ENCODE measurements at regions not wholly inside any gene's neighbourhood (a gene's known extent, or its start where the extent isn't known, plus 50 kb on each side); places are given as distances from the start of the nearest gene placed in this dataset.

DNA sequence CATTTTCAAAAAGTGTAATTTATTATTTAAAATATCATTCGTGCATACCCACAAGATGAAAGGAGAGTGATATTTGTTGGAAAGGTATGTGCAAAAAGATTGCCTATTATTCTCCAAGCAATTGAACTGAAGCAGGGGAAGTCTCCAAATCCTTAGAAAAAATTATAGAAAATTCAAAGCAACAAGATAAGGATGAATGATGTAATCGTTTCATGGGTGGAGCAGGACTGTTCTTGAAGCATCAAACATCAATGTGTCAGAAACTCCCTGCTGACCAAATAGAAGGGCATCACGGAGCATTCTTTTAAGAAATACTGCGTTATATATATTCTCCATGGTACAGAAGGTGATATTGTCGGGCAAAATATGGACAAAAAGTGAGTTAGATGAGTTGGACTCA is 87.9 kb upstream of the SPAG17 start:
- H3K9me2 ChIP-seq (ENCODE audit: insufficient read depth) = 0 out of 2 replicates have a peak, but pooled peaks cover 8% of the 10 kb centered on the region
- TF ChIP-seq REST (IDR thresholded peaks at IDR 0.05; ENCODE audit: unreplicated experiment) = no peak
- no peak for TF ChIP-seq JUNB (IDR thresholded peaks at IDR 0.05; ENCODE audit: unreplicated experiment)
- no peak for TF ChIP-seq CREB1 (CRISPR knock-in tag; IDR thresholded peaks at IDR 0.05; ENCODE audit: low read depth)
- no peak for TF ChIP-seq EZH2 (IDR thresholded peaks at IDR 0.05; ENCODE audit: low read depth, unreplicated experiment)
- no peak for TF ChIP-seq ZNF331 (CRISPR knock-in tag; IDR thresholded peaks at IDR 0.05; ENCODE audit: low read depth)
- TF ChIP-seq ZNF114 (CRISPR knock-in tag; IDR thresholded peaks at IDR 0.05) = no peak
- TF ChIP-seq CTCF (conservative IDR thresholded peaks at IDR 0.05; ENCODE audit: low read depth in 2 of 2) = no peak
- no peak for TF ChIP-seq EZH2phosphoT487 (IDR thresholded peaks at IDR 0.05; ENCODE audit: unreplicated experiment)
- no peak for TF ChIP-seq ETS1 (IDR thresholded peaks at IDR 0.05)
- TF ChIP-seq ZNF462 (CRISPR knock-in tag; IDR thresholded peaks at IDR 0.05) = no peak
- no peak for TF ChIP-seq POLR2AphosphoS5 (IDR thresholded peaks at IDR 0.05; ENCODE audit: low read depth)
- no peak for TF ChIP-seq STAT1 (IDR thresholded peaks at IDR 0.05; ENCODE audit: unreplicated experiment)
- ATAC-seq = no peak
- Mint-ChIP-seq H3K4me1 (peaks cover 12% of the 10 kb centered on the region), H3K4me3 (no peak overlapping the region), H3K27me3 (ENCODE audit: insufficient read depth, low read depth, poor library complexity) (peaks cover 3% of the 10 kb centered on the region), H3K27ac (no peak overlapping the region), H3K36me3 (ENCODE audit: low read depth) (peaks cover 6% of the 10 kb centered on the region; the same call in 1 of the 3 replicates), H3K9me3 (no peaks in the 10 kb centered on the region)
- no peak overlapping the region for H2AFZ ChIP-seq
- H3K36me3 ChIP-seq (ENCODE audit: insufficient read depth) = no peaks in the 10 kb centered on the region
- peaks cover 7% of the 10 kb centered on the region for H3K4me1 ChIP-seq (ENCODE audit: insufficient read depth)
- H3K4me3 ChIP-seq = no peak overlapping the region
- H3K79me2 ChIP-seq (replicated peaks; ENCODE audit: insufficient read depth) = no peaks in the 10 kb centered on the region
- DNase-seq (ENCODE audit: low spot score) = no peak
- H3K27ac ChIP-seq (ENCODE audit: low read depth) = no peak overlapping the region
- H3K4me2 ChIP-seq = no peak overlapping the region
- H3K27me3 ChIP-seq (ENCODE audit: insufficient read depth) = no peaks in the 10 kb centered on the region
- H3F3A ChIP-seq (replicated peaks; ENCODE audit: low read depth) = no peaks in the 10 kb centered on the region
- H4K20me1 ChIP-seq (replicated peaks; ENCODE audit: insufficient read depth) = no peaks in the 10 kb centered on the region
